Renal cortical epithelial cell (primary cell): ENCODE measurements at regions not wholly inside any gene's neighbourhood (a gene's known extent, or its start where the extent isn't known, plus 50 kb on each side); places are given as distances from the start of the nearest gene placed in this dataset.
"Not testable (repeated sequence)": the region's sequence is repeated elsewhere in the genome, so short reads cannot be mapped to it uniquely, and the experiment has no call there.

ENCODE experiments used
- DNase-seq: peaks from one replicate; pipeline ENCODE4 v3.0.0-alpha.2; 2011; ENCODE audit warnings: low read depth

GRCh38 chr12:83575326-83575725, 888.6 kb downstream of the TMTC2 start:
- DNase-seq, result no peak

- DNase-seq, result no peak
Measured at GRCh38 chr12:83574142-83574541, 887.4 kb downstream of the TMTC2 start.

GRCh38 chr12:83573671-83574070, 887.0 kb downstream of the TMTC2 start:
- DNase-seq, result peak; percentile 70

- peak; percentile 3 for DNase-seq
Measured at GRCh38 chr12:83559650-83560049, 872.9 kb downstream of the TMTC2 start.

- not testable (repeated sequence) for DNase-seq
Measured at GRCh38 chr12:83556040-83556439, 869.3 kb downstream of the TMTC2 start.

- no peak for DNase-seq
Measured at GRCh38 chr12:83541446-83541845, 854.7 kb downstream of the TMTC2 start.

GRCh38 chr12:83538361-83538965, 851.8 kb downstream of the TMTC2 start:
- no peak for DNase-seq

- DNase-seq, result peak; percentile 23
Measured at GRCh38 chr12:83537428-83538053, 850.8 kb downstream of the TMTC2 start.

GRCh38 chr12:83536496-83536895, 849.8 kb downstream of the TMTC2 start:
- no peak for DNase-seq

- DNase-seq, result no peak
Measured at GRCh38 chr12:83528571-83528970, 841.9 kb downstream of the TMTC2 start.

- no peak for DNase-seq
Measured at GRCh38 chr12:83527810-83528209, 841.1 kb downstream of the TMTC2 start.

- DNase-seq, result no peak
Measured at GRCh38 chr12:83515306-83516026, 828.8 kb downstream of the TMTC2 start.

GRCh38 chr12:83514372-83514771, 827.7 kb downstream of the TMTC2 start:
- peak; percentile 49 for DNase-seq

GRCh38 chr12:83506841-83507240, 820.1 kb downstream of the TMTC2 start:
- DNase-seq, result no peak

- no peak for DNase-seq
Measured at GRCh38 chr12:83505586-83505985, 818.9 kb downstream of the TMTC2 start.

- not testable (repeated sequence) for DNase-seq
Measured at GRCh38 chr12:83499894-83500293, 813.2 kb downstream of the TMTC2 start.

- no peak for DNase-seq
Measured at GRCh38 chr12:83477696-83478095, 791.0 kb downstream of the TMTC2 start.

GRCh38 chr12:83476695-83477690, 790.3 kb downstream of the TMTC2 start:
- DNase-seq, result no peak

- no peak for DNase-seq
Measured at GRCh38 chr12:83476006-83476405, 789.3 kb downstream of the TMTC2 start.

- DNase-seq, result no peak
Measured at GRCh38 chr12:83474369-83474768, 787.7 kb downstream of the TMTC2 start.

GRCh38 chr12:83473408-83474095, 786.8 kb downstream of the TMTC2 start:
- DNase-seq, result peak; percentile 79
